Endothelial cell of umbilical vein (primary cell): ENCODE measurements at regions not wholly inside any gene's neighbourhood (a gene's known extent, or its start where the extent isn't known, plus 50 kb on each side); places are given as distances from the start of the nearest gene placed in this dataset.

Source experiments
- BruUV-seq: library from RNA; stranded (reverse); fragments of 400-500 nt; replicated peaks from 2 replicates; lab custom pipeline; 2021; lab: Mats Ljungman, UMichigan
- CTCF ChIA-PET: fragments of 300-600, 350-600 bp; sonication (Branson Sonifier 250); formaldehyde crosslinking; loops from one replicate; lab custom pipeline; 2021; ENCODE audit warnings: antibody characterized with exemption, inconsistent platforms; lab: Charles Lee
- POLR2A ChIA-PET: fragments of 300-600, 350-600 bp; sonication (Branson Sonifier 250); formaldehyde crosslinking; loops from one replicate; lab custom pipeline; 2021; ENCODE audit warnings: antibody characterized with exemption, inconsistent platforms; lab: Charles Lee
- DNase-seq: peaks from one replicate; pipeline ENCODE4 v3.0.0-alpha.2; 2011; ENCODE audit warnings: low read depth, low spot score
- FAIRE-seq: peaks from 2 replicates; lab custom pipeline; 2011; peaks lifted over from hg19 to GRCh38; lab: Jason Lieb, UNC
- H2AFZ ChIP-seq: 2 replicates; pipeline ENCODE4 v1.6.0; 2012; ENCODE audit warnings: low read depth, low read length, control low read depth, inconsistent platforms
- H3K27ac ChIP-seq: 2 replicates; pipeline ENCODE4 v1.5.1; 2011; ENCODE audit warnings: low read depth, mild to moderate bottlenecking, control low read depth, low read length, moderate library complexity; ENCODE audit not compliant: insufficient read depth
- H3K27me3 ChIP-seq, 2 experiments: 2 replicates each; pipeline versions ENCODE4 v1.6.0 to v1.6.1; 2011; ENCODE audit warnings: low read length in 2 of 2, mixed read lengths in 1 of 2; ENCODE audit not compliant: control insufficient read depth in 2 of 2, insufficient read depth in 2 of 2
- H3K36me3 ChIP-seq, 2 experiments: 2 replicates in 1 of 2; 3 replicates in 1 of 2; pipeline ENCODE4 v1.5.1; 2011; ENCODE audit warnings: low read length in 2 of 2, mild to moderate bottlenecking in 1 of 2, moderate library complexity in 1 of 2; ENCODE audit not compliant: control insufficient read depth in 2 of 2, insufficient read depth in 2 of 2; ENCODE audit errors: extremely low read depth in 1 of 2
- H3K4me1 ChIP-seq: 3 replicates; pipeline ENCODE4 v1.5.1; 2011; ENCODE audit warnings: mild to moderate bottlenecking, low read length; ENCODE audit not compliant: control insufficient read depth, insufficient read depth; ENCODE audit errors: extremely low read depth
- H3K4me2 ChIP-seq: 2 replicates; pipeline ENCODE4 v1.6.1; 2011; ENCODE audit warnings: low read length, control low read depth, mixed read lengths; ENCODE audit not compliant: insufficient read depth
- H3K4me3 ChIP-seq, 3 experiments: fragments of 200-600 bp in 1 of 3; sonication (generic), shearing (Covaris generic) in 1 of 3; replicated peaks in 1 of 3; 2 replicates each; pipeline ENCODE4 v1.5.1; 2011 to 2016; ENCODE audit warnings: control low read depth in 3 of 3, low read length in 3 of 3, mild to moderate bottlenecking in 2 of 3, inconsistent platforms in 1 of 3, low read depth in 1 of 3, moderate library complexity in 1 of 3; ENCODE audit not compliant: insufficient read depth in 1 of 3
- H3K79me2 ChIP-seq: 2 replicates; pipeline ENCODE4 v1.6.0; 2012; ENCODE audit warnings: low read length, inconsistent platforms; ENCODE audit not compliant: control insufficient read depth, insufficient read depth
- H3K9ac ChIP-seq: replicated peaks from 2 replicates; pipeline ENCODE3; 2011; ENCODE audit warnings: low read length, control low read depth; ENCODE audit not compliant: insufficient read depth; ENCODE audit errors: extremely low read depth
- H3K9me1 ChIP-seq: replicated peaks from 3 replicates; pipeline ENCODE4 v1.6.0; 2011; ENCODE audit warnings: mild to moderate bottlenecking, low read length; ENCODE audit not compliant: control insufficient read depth, insufficient read depth; ENCODE audit errors: extremely low read depth
- H3K9me3 ChIP-seq: replicated peaks from 2 replicates; pipeline ENCODE4 v1.5.1; 2012; ENCODE audit warnings: low read length, inconsistent platforms; ENCODE audit not compliant: control insufficient read depth, insufficient read depth
- H4K20me1 ChIP-seq: replicated peaks from 2 replicates; pipeline ENCODE3; 2011; ENCODE audit warnings: mild to moderate bottlenecking, low read length; ENCODE audit not compliant: control insufficient read depth, insufficient read depth; ENCODE audit errors: extremely low read depth
- EZH2 ChIP-seq: IDR thresholded peaks from 2 replicates; pipeline ENCODE4 v1.6.1; 2012; ENCODE audit warnings: borderline replicate concordance, low read depth, mild to moderate bottlenecking, moderate library complexity, low read length, inconsistent platforms; ENCODE audit not compliant: severe bottlenecking
- POLR2AphosphoS5 ChIP-seq: IDR thresholded peaks from 2 replicates; pipeline ENCODE4 v1.6.1; 2012; ENCODE audit warnings: low read depth, mild to moderate bottlenecking, control low read depth, low read length, moderate library complexity; ENCODE audit not compliant: insufficient read depth
- dilution Hi-C: fragments of 300-500 bp; cut with MboI; formaldehyde crosslinking; loops from one replicate; pipeline ENCODE4 v1.15.0; 2019; ENCODE audit warnings: low sequenced_read_pairs; ENCODE audit not compliant: extremely low pct_ligation_motif_present
- intact Hi-C: fragments of 100-400 bp; cut with micrococcal nuclease; formaldehyde crosslinking; loops from one replicate; pipeline ENCODE4 v1.10.0; 2022
- TF ChIP-seq, protein P1 (sequence below): IDR thresholded peaks from 2 replicates; pipeline ENCODE4 v1.6.1; 2011; ENCODE audit not compliant: insufficient read depth, insufficient read length

DNA sequence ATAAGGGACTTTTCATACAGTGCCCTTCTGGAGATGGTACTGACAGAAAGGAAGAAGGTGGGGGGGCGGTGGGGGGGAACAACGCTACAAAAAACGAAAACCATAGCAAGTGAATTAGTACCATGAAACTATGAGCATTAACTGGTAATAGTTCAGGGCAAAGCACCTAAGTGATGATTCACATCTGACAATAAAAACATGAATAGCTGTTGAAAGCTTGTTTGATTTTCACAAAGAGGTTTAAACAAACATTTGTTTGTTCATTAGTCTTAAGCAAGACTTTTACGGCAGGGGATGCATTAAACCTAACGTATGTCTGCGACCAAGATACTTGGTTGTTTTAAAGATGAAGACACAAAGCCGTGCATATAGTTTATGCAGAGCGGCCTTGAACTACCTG lies 177.5 kb downstream of the LMO4 start:
- POLR2A ChIA-PET, result no interaction called here
- no peaks in the 10 kb centered on the region for H3K9me1 ChIP-seq
- no TSS peak for BruUV-seq
- dilution Hi-C loops, result no loop called here
- H2AFZ ChIP-seq, result no peak overlapping the region
- H4K20me1 ChIP-seq, result no peaks in the 10 kb centered on the region
- no peak for DNase-seq
- no peaks in the 10 kb centered on the region for H3K4me1 ChIP-seq
- intact Hi-C loops, result no loop called here
- H3K9ac ChIP-seq, result no peak overlapping the region
- FAIRE-seq, result no peak
- H3K79me2 ChIP-seq, result no peaks in the 10 kb centered on the region
- no peaks in the 10 kb centered on the region for H3K36me3 ChIP-seq
- no peak overlapping the region for H3K4me2 ChIP-seq
- no peaks in the 10 kb centered on the region for H3K9me3 ChIP-seq
- TF ChIP-seq EZH2, result no peak
- TF ChIP-seq, protein P1, sequence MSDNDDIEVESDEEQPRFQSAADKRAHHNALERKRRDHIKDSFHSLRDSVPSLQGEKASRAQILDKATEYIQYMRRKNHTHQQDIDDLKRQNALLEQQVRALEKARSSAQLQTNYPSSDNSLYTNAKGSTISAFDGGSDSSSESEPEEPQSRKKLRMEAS, result no peak
- H3K4me3 ChIP-seq, result no peak overlapping the region
- no peak overlapping the region for H3K27ac ChIP-seq
- CTCF ChIA-PET, result no interaction called here
- no peaks in the 10 kb centered on the region for H3K27me3 ChIP-seq

DNA sequence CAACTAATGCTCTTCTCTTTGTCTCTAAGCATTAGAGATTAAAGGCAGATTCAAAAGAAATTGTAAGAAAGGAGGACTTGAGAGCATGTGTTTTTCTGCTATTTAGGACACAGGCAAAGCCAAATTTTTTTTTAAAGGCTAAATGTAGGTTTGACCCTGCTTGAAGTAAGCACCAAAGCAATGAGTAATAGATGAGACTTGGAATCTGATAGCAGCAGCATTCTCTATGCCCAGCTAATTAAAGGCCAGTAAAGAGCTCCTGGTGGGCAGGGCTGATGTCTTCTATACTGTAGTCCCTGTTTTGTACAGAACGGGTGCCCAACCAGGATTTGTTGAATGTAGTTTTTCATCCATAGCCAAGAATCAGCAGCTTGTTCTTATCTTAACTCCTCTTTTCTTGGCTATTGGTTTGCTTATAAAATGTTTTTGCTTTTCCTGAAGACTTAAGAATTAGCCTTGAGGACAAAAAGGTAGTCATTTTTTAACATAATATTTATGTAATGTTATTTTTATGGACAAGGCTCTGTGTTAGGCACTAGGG lies 179.6 kb downstream of the LMO4 start:
- FAIRE-seq, result no peak
- dilution Hi-C loops, result no loop called here
- intact Hi-C loops, result no loop called here

More for the DNA sequence above, 179.6 kb downstream of the LMO4 start:
- CTCF ChIA-PET, result no interaction called here
- H3K27ac ChIP-seq, result no peak overlapping the region
- TF ChIP-seq POLR2AphosphoS5, result no peak
- H3K9me3 ChIP-seq, result no peaks in the 10 kb centered on the region
- no peaks in the 10 kb centered on the region for H3K9me1 ChIP-seq
- no peak overlapping the region for H3K4me3 ChIP-seq
- H2AFZ ChIP-seq, result no peak overlapping the region
- POLR2A ChIA-PET, result no interaction called here
- no peak overlapping the region for H3K9ac ChIP-seq
- H3K36me3 ChIP-seq, result no peaks in the 10 kb centered on the region
- H3K4me1 ChIP-seq, result no peaks in the 10 kb centered on the region
- no peak overlapping the region for H3K4me2 ChIP-seq
- no peaks in the 10 kb centered on the region for H4K20me1 ChIP-seq
- H3K79me2 ChIP-seq, result no peaks in the 10 kb centered on the region
- no TSS peak for BruUV-seq
- H3K27me3 ChIP-seq, result no peaks in the 10 kb centered on the region
- no peak for DNase-seq
